ENCODE measurements at regions not wholly inside any gene's neighbourhood (a gene's known extent, or its start where the extent isn't known, plus 50 kb on each side); places are given as distances from the start of the nearest gene placed in this dataset.
"Not testable (repeated sequence)": the region's sequence is repeated elsewhere in the genome, so short reads cannot be mapped to it uniquely, and the experiment has no call there.

DNA sequence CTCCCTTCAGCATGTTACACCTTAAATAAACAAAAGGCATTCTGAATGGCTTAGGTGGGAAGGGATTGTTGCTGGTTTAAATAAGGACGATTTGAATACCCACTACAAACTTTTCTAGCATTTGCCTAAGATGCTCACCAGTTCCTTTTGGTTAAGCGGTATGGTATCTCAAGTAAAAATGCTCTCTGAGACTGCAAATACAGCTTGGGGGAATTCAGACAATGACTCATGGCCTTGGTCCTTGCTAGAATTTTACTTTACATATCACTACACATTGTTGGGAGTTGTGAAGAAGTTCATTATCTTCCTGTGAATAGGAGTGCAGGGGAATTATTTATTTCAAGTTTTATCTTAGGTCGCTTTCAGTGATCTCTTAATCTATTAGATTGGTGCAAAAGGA lies 670.7 kb downstream of the UTRN start:
- H3K36me3 ChIP-seq: no peaks in the 10 kb centered on the region
- H3K4me3 ChIP-seq: no peak overlapping the region
- no peak overlapping the region for H3K27ac ChIP-seq
- no peaks in the 10 kb centered on the region for H3K4me1 ChIP-seq
- no peaks in the 10 kb centered on the region for H3K27me3 ChIP-seq
- TF ChIP-seq, protein P1, sequence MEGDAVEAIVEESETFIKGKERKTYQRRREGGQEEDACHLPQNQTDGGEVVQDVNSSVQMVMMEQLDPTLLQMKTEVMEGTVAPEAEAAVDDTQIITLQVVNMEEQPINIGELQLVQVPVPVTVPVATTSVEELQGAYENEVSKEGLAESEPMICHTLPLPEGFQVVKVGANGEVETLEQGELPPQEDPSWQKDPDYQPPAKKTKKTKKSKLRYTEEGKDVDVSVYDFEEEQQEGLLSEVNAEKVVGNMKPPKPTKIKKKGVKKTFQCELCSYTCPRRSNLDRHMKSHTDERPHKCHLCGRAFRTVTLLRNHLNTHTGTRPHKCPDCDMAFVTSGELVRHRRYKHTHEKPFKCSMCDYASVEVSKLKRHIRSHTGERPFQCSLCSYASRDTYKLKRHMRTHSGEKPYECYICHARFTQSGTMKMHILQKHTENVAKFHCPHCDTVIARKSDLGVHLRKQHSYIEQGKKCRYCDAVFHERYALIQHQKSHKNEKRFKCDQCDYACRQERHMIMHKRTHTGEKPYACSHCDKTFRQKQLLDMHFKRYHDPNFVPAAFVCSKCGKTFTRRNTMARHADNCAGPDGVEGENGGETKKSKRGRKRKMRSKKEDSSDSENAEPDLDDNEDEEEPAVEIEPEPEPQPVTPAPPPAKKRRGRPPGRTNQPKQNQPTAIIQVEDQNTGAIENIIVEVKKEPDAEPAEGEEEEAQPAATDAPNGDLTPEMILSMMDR (IDR thresholded peaks at IDR 0.05): no peak
- H3K9me3 ChIP-seq: no peaks in the 10 kb centered on the region
- intact Hi-C loops (cut with DNase I; ENCODE audit: low total_unique reads): no loop called here
- no peak for DNase-seq

DNA sequence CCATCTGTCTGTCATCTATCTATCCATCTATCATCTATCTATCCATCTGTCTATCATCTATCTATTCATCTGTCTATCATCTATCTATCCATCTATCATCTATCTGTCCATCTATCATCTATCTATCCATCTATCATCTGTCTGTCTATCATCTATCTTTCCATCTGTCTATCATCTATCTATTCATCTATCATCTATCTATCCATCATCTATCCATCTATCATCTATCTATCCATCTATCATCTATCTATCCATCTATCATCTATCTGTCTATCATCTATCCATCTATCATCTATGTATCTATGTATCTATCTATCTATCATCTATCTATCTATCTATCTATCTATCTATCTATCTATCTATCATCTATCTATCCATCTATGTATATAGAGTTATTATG lies 671.6 kb downstream of the UTRN start:
- H3K9me3 ChIP-seq; H3K36me3 ChIP-seq; DNase-seq; H3K27me3 ChIP-seq; H3K4me1 ChIP-seq; H3K4me3 ChIP-seq; intact Hi-C loops (cut with DNase I; ENCODE audit: low total_unique reads); H3K27ac ChIP-seq: not testable (repeated sequence)

DNA sequence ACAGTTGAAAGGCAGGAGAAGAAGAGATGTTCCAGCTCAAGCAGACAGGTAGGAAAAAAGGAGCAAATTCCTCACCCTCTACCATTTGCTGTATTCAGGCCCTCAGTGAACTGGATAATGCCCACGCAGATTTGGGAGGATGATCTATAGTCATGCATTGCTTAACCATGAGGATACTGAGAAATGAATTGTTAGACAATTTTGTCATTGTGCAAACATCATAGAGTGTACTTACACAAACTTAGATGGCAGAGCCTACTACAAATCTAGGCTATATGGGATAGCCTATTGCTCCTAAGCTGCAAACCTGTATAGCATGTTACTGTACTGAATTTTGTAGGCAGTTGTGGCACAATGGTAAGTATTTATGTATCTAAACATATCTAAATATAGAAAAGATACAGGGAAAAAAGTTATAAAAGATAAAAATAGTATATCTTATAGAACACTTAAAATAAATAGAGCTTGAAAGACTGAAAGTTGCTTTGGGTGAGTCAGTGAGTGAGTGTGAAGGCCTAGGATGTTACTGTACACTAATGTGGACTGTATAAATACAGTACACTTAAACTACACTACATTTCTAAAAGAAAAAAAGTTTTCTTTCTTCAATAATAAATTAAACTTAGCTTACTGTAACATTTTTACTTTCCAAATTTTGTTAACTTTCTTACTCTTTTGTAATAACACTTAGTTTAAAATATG lies 672.3 kb downstream of the UTRN start:
- Histone ChIP-seq H3K27ac (no peak overlapping the region), H3K9me3 (no peaks in the 10 kb centered on the region), H3K36me3 (no peaks in the 10 kb centered on the region), H3K27me3 (no peaks in the 10 kb centered on the region), H3K4me1 (no peaks in the 10 kb centered on the region), H3K4me3 (no peak overlapping the region)
- TF ChIP-seq, protein P1 (IDR thresholded peaks at IDR 0.05): no peak
- DNase-seq: no peak
- intact Hi-C loops (cut with DNase I; ENCODE audit: low total_unique reads): no loop called here

DNA sequence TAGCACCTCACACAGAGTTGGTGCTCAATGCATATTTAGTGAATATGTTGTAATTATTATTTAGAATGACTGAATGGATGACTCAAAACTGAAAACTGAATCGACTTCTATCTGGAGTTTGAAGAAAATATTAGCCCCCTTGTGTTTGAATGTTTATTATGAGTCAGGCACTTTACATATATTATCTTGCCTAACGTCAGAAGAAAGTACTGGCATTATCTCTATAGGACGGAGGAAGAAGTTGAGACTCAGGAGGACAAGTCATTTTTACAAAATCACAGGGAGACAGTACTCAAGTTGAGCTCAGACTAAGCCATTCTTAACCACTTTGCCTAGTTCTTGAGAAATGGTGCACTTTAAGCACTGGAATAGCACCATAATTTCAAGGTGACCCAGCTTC lies 684.0 kb downstream of the UTRN start:
- no peak overlapping the region for H3K27ac ChIP-seq
- TF ChIP-seq, protein P1 (IDR thresholded peaks at IDR 0.05): no peak
- no peak overlapping the region for H3K4me3 ChIP-seq
- no peaks in the 10 kb centered on the region for H3K36me3 ChIP-seq
- intact Hi-C loops (cut with DNase I; ENCODE audit: low total_unique reads): no loop called here
- no peaks in the 10 kb centered on the region for H3K27me3 ChIP-seq
- H3K4me1 ChIP-seq: no peaks in the 10 kb centered on the region
- no peaks in the 10 kb centered on the region for H3K9me3 ChIP-seq
- no peak for DNase-seq

DNA sequence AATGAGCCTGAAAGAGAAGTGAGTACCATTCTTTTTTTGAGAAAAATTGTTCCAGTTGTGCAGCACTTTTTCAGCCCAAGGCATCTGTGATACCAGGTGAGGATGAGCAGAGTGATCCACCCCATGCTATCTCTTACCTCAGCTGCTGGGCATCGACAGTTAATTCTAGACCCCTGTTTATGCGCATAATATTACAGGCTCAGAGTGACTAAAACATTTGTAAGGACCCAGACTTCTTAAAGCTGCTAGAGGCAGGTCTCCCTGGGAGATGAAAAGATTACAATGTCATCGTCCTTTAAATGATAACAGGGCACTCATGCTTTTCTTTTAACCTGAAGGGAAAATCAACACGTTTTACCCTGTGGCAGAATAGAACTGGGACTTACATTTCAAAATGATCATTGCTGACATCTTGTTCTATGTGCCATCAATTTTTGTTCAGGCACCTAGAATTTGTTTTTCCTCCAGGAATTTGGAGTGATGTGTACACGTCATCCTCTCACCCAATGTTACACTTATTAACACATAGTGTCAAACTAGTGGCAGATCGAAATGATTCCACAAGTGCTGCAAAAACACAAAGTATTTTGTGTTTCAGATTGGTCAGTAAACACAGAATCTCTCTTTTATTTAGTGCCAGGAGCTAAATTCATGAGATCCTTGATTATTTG lies 684.6 kb downstream of the UTRN start:
- TF ChIP-seq, protein P1 (IDR thresholded peaks at IDR 0.05): no peak
- intact Hi-C loops (cut with DNase I; ENCODE audit: low total_unique reads): no loop called here
- H3K9me3 ChIP-seq: no peaks in the 10 kb centered on the region
- no peak for DNase-seq
- H3K36me3 ChIP-seq: no peaks in the 10 kb centered on the region
- H3K4me3 ChIP-seq: no peak overlapping the region
- no peak overlapping the region for H3K27ac ChIP-seq
- H3K27me3 ChIP-seq: no peaks in the 10 kb centered on the region
- no peaks in the 10 kb centered on the region for H3K4me1 ChIP-seq

DNA sequence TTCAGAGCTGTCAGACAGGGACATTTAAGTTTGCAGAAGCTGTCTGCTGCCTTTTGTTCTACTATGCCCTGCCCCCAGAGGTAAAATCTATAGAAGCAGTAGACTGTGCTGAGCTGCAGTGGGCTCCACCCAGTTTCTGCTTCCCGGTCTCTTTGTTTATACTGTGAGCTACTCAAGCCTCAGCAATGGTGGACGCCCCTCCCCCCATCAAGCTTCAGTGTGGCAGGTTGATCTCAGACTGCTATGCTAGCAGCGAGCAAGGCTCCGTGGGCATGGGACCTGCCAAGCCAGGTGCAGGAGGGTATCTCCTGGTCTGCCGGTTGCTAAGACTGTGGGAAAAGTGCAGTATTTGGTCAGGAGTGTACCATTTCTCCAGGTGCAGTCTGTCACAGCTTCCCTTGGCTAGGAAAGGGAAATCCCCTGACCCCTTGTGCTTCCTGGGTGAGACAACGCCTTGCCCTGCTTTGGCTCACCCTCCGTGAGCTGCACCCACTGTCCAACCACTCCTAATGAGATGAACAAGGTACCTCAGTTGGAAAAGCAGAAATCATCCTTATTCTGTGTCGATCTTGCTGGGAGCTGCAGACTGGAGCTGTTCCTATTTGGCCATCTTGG lies 692.2 kb downstream of the UTRN start:
- not testable (repeated sequence) for DNase-seq

More for the DNA sequence above, 692.2 kb downstream of the UTRN start:
- H3K27ac ChIP-seq; H3K9me3 ChIP-seq; intact Hi-C loops (cut with DNase I; ENCODE audit: low total_unique reads); H3K4me3 ChIP-seq; H3K4me1 ChIP-seq; H3K36me3 ChIP-seq; H3K27me3 ChIP-seq: not testable (repeated sequence)

Data from tibial artery (tissue), 4 donors.